ENCODE measurements at regions not wholly inside any gene's neighbourhood (a gene's known extent, or its start where the extent isn't known, plus 50 kb on each side); places are given as distances from the start of the nearest gene placed in this dataset.

DNA sequence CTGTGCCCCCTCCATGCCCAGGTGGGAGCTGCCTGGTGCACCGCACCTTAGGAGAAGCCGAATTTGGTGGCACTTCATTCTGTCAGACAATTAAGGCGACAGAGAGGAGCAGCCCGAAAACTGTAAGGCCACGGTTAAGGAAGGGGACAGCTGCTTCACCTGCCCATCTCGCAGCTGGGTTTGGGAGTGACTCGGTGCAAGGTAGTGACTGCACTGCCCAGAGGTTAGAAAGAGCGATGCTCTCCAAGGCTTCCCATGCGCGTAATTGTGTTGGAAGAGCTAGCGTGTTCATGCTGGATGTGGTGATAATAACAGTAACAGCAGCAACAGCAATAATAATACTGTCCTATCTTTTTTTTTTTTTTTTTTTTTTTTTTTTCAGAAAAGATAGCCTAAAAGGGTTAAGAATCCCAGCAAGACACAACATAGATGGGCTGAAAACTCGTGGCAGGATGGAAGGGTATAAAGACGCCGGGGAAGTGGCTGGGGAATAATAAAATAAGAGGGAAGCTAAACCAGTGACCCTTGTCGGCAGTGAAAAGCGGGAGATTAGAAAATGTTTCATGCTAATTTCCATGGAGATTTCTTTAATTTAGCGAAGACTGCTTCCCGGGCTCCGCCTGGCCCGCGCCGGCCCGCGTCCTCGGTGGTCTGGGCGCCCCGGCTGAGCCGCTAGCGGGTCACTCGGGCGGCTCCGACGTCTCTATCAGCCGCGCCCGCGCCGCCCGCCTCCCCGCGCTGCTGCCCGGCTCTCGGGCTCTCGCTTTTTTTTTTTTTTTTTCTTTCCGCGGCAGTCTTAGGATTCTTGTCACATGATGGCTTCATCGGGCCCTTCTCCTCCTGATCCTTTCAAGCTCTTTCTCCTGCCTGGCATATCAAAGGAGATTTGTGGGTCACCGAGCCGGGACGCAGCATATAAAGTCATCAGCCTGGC lies 617.1 kb downstream of the NR2F2 start:
- H3K4me2 ChIP-seq = no peak overlapping the region
- no peaks in the 10 kb centered on the region for H3K9me3 ChIP-seq (replicated peaks in 1 of 11)
- TF ChIP-seq Cebpa-rat (IDR thresholded peaks at IDR 0.05) = no peak
- no peak overlapping the region for H3K27ac ChIP-seq
- H3K4me3 ChIP-seq = no peak overlapping the region
- H3K36me3 ChIP-seq = no peaks in the 10 kb centered on the region
- H3K4me1 ChIP-seq = no peaks in the 10 kb centered on the region
- peaks cover 0 to 9% (median 4%) of the 10 kb centered on the region in 11 experiments; a peak in 5 of 22 replicates for H3K27me3 ChIP-seq
- no peaks in the 10 kb centered on the region for H4K20me1 ChIP-seq
- no peak overlapping the region for H3K9ac ChIP-seq

GRCh38 chr15:96948981-96949380 lies 618.5 kb downstream of the NR2F2 start:
- no peaks in the 10 kb centered on the region for H4K20me1 ChIP-seq
- H3K36me3 ChIP-seq = no peaks in the 10 kb centered on the region
- no peak overlapping the region for H3K4me3 ChIP-seq
- H3K9me3 ChIP-seq (replicated peaks in 1 of 11) = no peaks in the 10 kb centered on the region
- peaks cover 0 to 9% (median 4%) of the 10 kb centered on the region in 11 experiments; a peak in 5 of 22 replicates for H3K27me3 ChIP-seq
- no peak overlapping the region for H3K27ac ChIP-seq
- H3K9ac ChIP-seq = no peak overlapping the region
- no peak for TF ChIP-seq Cebpa-rat (IDR thresholded peaks at IDR 0.05)
- H3K4me1 ChIP-seq = no peaks in the 10 kb centered on the region
- H3K4me2 ChIP-seq = no peak overlapping the region

GRCh38 chr15:96958721-96959120 lies 628.2 kb downstream of the NR2F2 start:
- no peaks in the 10 kb centered on the region for H3K36me3 ChIP-seq

DNA sequence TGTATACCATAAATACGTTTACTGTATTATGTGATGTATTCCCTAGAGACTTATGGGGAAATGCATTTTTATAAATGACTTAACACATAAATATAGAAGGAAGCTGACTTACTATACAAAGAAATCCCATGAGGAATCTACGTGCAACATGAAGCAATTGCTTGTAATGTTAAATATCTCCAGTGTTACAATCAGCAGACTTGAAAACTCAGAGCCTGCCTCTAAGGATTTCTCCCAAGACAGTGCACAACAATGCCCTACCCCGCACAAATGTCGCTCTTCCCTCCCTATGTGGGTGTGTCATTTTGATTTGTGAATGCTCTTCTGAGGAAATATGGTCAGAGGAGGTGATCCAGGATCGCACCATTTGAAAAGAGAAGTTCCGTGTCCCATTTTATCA lies 629.0 kb downstream of the NR2F2 start:
- no peaks in the 10 kb centered on the region for H3K27me3 ChIP-seq
- no peaks in the 10 kb centered on the region for H4K20me1 ChIP-seq
- peaks cover 2 to 29% (median 24%) of the 10 kb centered on the region in 10 experiments; a peak in 19 of 20 replicates for H3K4me1 ChIP-seq
- no peak overlapping the region for H3K4me3 ChIP-seq
- H3K36me3 ChIP-seq = no peaks in the 10 kb centered on the region
- H3K27ac ChIP-seq = no peak overlapping the region; a peak in 1 of 22 replicates
- TF ChIP-seq Cebpa-rat (IDR thresholded peaks at IDR 0.05) = no peak
- peaks cover 7 to 19% (median 14%) of the 10 kb centered on the region in 11 experiments; a peak in 17 of 22 replicates for H3K9me3 ChIP-seq (replicated peaks in 1 of 11)
- peak overlapping the region; percentile 19 to 78 (median 58); a peak in 20 of 22 replicates for H3K4me2 ChIP-seq
- no peak overlapping the region for H3K9ac ChIP-seq

More at GRCh38 chr15:96958721-96959120, 628.2 kb downstream of the NR2F2 start:
- TF ChIP-seq Cebpa-rat (IDR thresholded peaks at IDR 0.05) = no peak
- Histone ChIP-seq H4K20me1 (no peaks in the 10 kb centered on the region), H3K27me3 (no peaks in the 10 kb centered on the region), H3K9ac (no peak overlapping the region), H3K9me3 (replicated peaks in 1 of 11) (peaks cover 5 to 18% (median 14%) of the 10 kb centered on the region in 11 experiments; a peak in 17 of 22 replicates), H3K27ac (no peak overlapping the region), H3K4me2 (peak overlapping the region in 8 of 11 experiments; percentile 22 to 78 (median 62); a peak in 11 of 22 replicates), H3K4me1 (peaks cover 0 to 28% (median 22%) of the 10 kb centered on the region in 10 experiments; a peak in 16 of 20 replicates), H3K4me3 (no peak overlapping the region)

GRCh38 chr15:96960711-96961480 lies 630.4 kb downstream of the NR2F2 start:
- no peak overlapping the region for H3K27ac ChIP-seq

GRCh38 chr15:96966554-96966953 lies 636.1 kb downstream of the NR2F2 start:
- TF ChIP-seq Cebpa-rat (IDR thresholded peaks at IDR 0.05) = no peak
- H3K4me3 ChIP-seq = no peak overlapping the region
- no peak overlapping the region for H3K27ac ChIP-seq
- H3K36me3 ChIP-seq = no peaks in the 10 kb centered on the region
- no peaks in the 10 kb centered on the region for H4K20me1 ChIP-seq
- H3K4me2 ChIP-seq = no peak overlapping the region
- peaks cover 11 to 44% (median 22%) of the 10 kb centered on the region in 10 experiments for H3K4me1 ChIP-seq
- H3K27me3 ChIP-seq = no peaks in the 10 kb centered on the region
- no peak overlapping the region for H3K9ac ChIP-seq
- peaks cover 7 to 19% (median 14%) of the 10 kb centered on the region in 11 experiments; a peak in 17 of 22 replicates for H3K9me3 ChIP-seq (replicated peaks in 1 of 11)

More at GRCh38 chr15:96960711-96961480, 630.4 kb downstream of the NR2F2 start:
- Histone ChIP-seq H3K4me3 (no peak overlapping the region), H3K27me3 (no peaks in the 10 kb centered on the region), H3K4me1 (peaks cover 11 to 40% (median 34%) of the 10 kb centered on the region in 10 experiments), H3K9ac (no peak overlapping the region), H4K20me1 (no peaks in the 10 kb centered on the region), H3K36me3 (no peaks in the 10 kb centered on the region), H3K4me2 (peak overlapping the region in 5 of 11 experiments; percentile 41 to 78 (median 67); a peak in 6 of 22 replicates), H3K9me3 (replicated peaks in 1 of 11) (peaks cover 7 to 19% (median 14%) of the 10 kb centered on the region in 11 experiments; a peak in 17 of 22 replicates)
- TF ChIP-seq Cebpa-rat (IDR thresholded peaks at IDR 0.05) = no peak

DNA sequence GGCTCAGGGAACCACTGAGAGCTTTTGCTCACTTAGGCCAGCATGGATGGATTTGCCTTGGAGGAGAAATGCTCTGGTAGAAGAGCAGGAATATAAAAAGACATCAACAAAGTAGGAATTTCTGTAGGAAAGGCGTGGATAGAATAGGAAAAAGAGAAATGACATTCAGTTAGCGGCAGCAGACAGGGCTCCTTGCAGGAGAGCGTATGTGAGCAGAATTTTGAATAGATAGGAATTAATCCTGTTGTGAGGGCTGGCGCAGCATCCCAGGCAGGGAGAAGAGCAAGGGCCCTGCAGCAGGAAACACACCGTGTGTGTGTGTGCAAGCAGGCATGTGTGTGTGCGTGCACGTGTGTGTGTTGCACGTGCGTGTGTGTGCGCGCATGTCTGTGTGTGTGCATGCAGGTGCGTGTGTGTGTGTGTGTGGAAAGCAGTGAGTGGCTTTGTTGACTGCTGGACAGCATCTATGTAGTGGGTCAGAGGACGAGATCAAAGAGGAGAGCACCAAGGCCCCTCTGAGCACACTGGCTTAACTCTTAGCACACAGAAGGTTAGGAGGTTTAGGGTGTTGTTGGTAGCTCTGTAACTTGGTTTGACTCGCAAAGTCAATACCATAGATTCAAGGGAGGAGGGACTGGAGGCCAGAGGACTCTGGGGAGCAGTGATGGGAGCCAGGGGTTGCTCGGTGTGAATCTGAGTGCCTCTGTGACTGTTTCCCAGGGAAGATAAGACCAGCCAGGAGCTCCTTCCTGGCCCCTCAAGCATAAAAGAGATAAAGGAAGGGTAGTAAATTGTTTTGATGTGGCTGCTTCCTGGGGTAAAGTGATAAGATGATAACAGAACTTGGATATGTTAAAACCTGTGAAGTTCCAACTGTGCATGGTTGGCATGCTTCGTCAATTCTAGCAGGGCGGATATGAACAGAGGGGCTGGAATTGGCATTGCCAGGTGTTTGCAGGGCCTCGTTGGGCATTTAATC lies 639.5 kb downstream of the NR2F2 start:
- Histone ChIP-seq H3K9me3 (replicated peaks in 1 of 11) (no peaks in the 10 kb centered on the region), H3K27ac (no peak overlapping the region), H3K36me3 (no peaks in the 10 kb centered on the region), H3K4me1 (peaks cover 4 to 37% (median 14%) of the 10 kb centered on the region in 10 experiments), H3K4me2 (peak overlapping the region in 7 of 11 experiments; percentile 11 to 58 (median 36); a peak in 11 of 22 replicates), H3K9ac (no peak overlapping the region), H4K20me1 (no peaks in the 10 kb centered on the region), H3K4me3 (no peak overlapping the region), H3K27me3 (no peaks in the 10 kb centered on the region)
- no peak for TF ChIP-seq Cebpa-rat (IDR thresholded peaks at IDR 0.05)

GRCh38 chr15:96972201-96972600 lies 641.7 kb downstream of the NR2F2 start:
- H3K4me1 ChIP-seq = peaks cover 0 to 31% (median 8%) of the 10 kb centered on the region in 10 experiments; a peak in 11 of 20 replicates
- no peak overlapping the region for H3K27ac ChIP-seq
- no peak for TF ChIP-seq Cebpa-rat (IDR thresholded peaks at IDR 0.05)

More at GRCh38 chr15:96972201-96972600, 641.7 kb downstream of the NR2F2 start:
- no peak overlapping the region for H3K4me2 ChIP-seq
- no peaks in the 10 kb centered on the region for H4K20me1 ChIP-seq
- H3K27me3 ChIP-seq = no peaks in the 10 kb centered on the region
- H3K4me3 ChIP-seq = no peak overlapping the region
- H3K9ac ChIP-seq = no peak overlapping the region
- H3K9me3 ChIP-seq (replicated peaks in 1 of 11) = no peaks in the 10 kb centered on the region
- no peaks in the 10 kb centered on the region for H3K36me3 ChIP-seq

All from BLaER1 treated with 17β-estradiol and CSF1 and Interleukin-3, amounts not matched to agents 10 nM and 100 nM (cell line).